IMR-90 (cell line): ENCODE measurements at regions not wholly inside any gene's neighbourhood (a gene's known extent, or its start where the extent isn't known, plus 50 kb on each side); places are given as distances from the start of the nearest gene placed in this dataset.

Experiments used
- ATAC-seq: fragments of 200-7000 bp; cut with Tn5 transposase; 2 replicates; pipeline ENCODE4 v1.9.1; 2020; ENCODE audit warnings: low read depth, mild to moderate bottlenecking, moderate library complexity
- BruUV-seq: library from RNA; stranded (reverse); fragments of 400-500 nt; replicated peaks from 2 replicates; lab custom pipeline; 2021; lab: Mats Ljungman, UMichigan
- CTCF ChIA-PET: fragments of 300-600 bp; formaldehyde crosslinking; extraction: SDS; loops from one replicate; lab custom pipeline; 2021; ENCODE audit warnings: antibody characterized with exemption; lab: Yijun Ruan, JAX
- POLR2A ChIA-PET: fragments of 300-600 bp; sonication (Branson Sonifier 250); formaldehyde crosslinking; loops from one replicate; lab custom pipeline; 2022; ENCODE audit warnings: antibody characterized with exemption; ENCODE audit not compliant: unreplicated experiment; lab: Charles Lee
- DNase-seq: peaks from one replicate; pipeline ENCODE4 v3.0.0; 2013
- H2AFZ ChIP-seq: replicated peaks from 2 replicates; pipeline ENCODE3; 2013; ENCODE audit warnings: low read length, mild to moderate bottlenecking; ENCODE audit not compliant: poor library complexity
- H2AK5ac ChIP-seq: 2 replicates; pipeline ENCODE4 v1.6.1; 2013; ENCODE audit warnings: low read depth, low read length, inconsistent platforms
- H2AK9ac ChIP-seq: replicated peaks from 2 replicates; pipeline ENCODE3; 2013; ENCODE audit warnings: mild to moderate bottlenecking, low read depth, low read length, moderate library complexity; ENCODE audit not compliant: poor library complexity
- H2BK120ac ChIP-seq: 2 replicates; pipeline ENCODE4 v1.6.1; 2013; ENCODE audit warnings: low read depth, low read length, inconsistent platforms
- H2BK15ac ChIP-seq: 3 replicates; pipeline ENCODE4 v1.6.1; 2013; ENCODE audit warnings: low read depth, low read length, inconsistent platforms
- H2BK20ac ChIP-seq: 2 replicates; pipeline ENCODE4 v1.6.1; 2013; ENCODE audit warnings: low read depth, mild to moderate bottlenecking, inconsistent platforms, low read length, moderate library complexity
- H2BK5ac ChIP-seq: 2 replicates; pipeline ENCODE4 v1.6.1; 2013; ENCODE audit warnings: mild to moderate bottlenecking, low read depth, low read length, inconsistent platforms; ENCODE audit not compliant: poor library complexity, severe bottlenecking
- H3K14ac ChIP-seq: replicated peaks from 2 replicates; pipeline ENCODE4 v1.6.1; 2013; ENCODE audit warnings: low read depth, low read length, inconsistent platforms
- H3K18ac ChIP-seq: 2 replicates; pipeline ENCODE4 v1.6.1; 2013; ENCODE audit warnings: low read depth, low read length, control low read depth
- H3K23ac ChIP-seq: 2 replicates; pipeline ENCODE4 v1.6.1; 2013; ENCODE audit warnings: low read depth, low read length, inconsistent platforms
- H3K27ac ChIP-seq: 2 replicates; pipeline ENCODE4 v1.5.1; 2013; ENCODE audit warnings: mild to moderate bottlenecking, control low read depth, low read length; ENCODE audit not compliant: insufficient read depth
- H3K27me3 ChIP-seq: 2 replicates; pipeline ENCODE4 v1.6.1; 2013; ENCODE audit warnings: low read length; ENCODE audit not compliant: control insufficient read depth, insufficient read depth
- H3K36me3 ChIP-seq: 2 replicates; pipeline ENCODE4 v1.6.1; 2013; ENCODE audit warnings: low read length, mixed read lengths; ENCODE audit not compliant: control insufficient read depth, insufficient read depth
- H3K4ac ChIP-seq: 2 replicates; pipeline ENCODE4 v1.6.1; 2013; ENCODE audit warnings: low read depth, low read length, inconsistent platforms
- H3K4me1 ChIP-seq: 2 replicates; pipeline ENCODE4 v1.6.1; 2013; ENCODE audit warnings: low read length, mixed read lengths; ENCODE audit not compliant: control insufficient read depth, insufficient read depth
- H3K4me2 ChIP-seq: 2 replicates; pipeline ENCODE4 v1.6.1; 2013; ENCODE audit warnings: low read depth, mild to moderate bottlenecking, control low read depth, low read length, moderate library complexity
- H3K4me3 ChIP-seq: 2 replicates; pipeline ENCODE4 v1.5.1; 2013; ENCODE audit warnings: low read depth, mild to moderate bottlenecking, control low read depth, low read length, moderate library complexity; ENCODE audit not compliant: insufficient read depth
- H3K56ac ChIP-seq: 2 replicates; pipeline ENCODE4 v1.6.1; 2013; ENCODE audit warnings: low read length, inconsistent platforms; ENCODE audit not compliant: insufficient read depth; ENCODE audit errors: extremely low read depth
- H3K79me1 ChIP-seq, 2 experiments: 2 replicates each; pipeline ENCODE4 v1.6.1; 2013; ENCODE audit warnings: low read length in 2 of 2, inconsistent platforms in 1 of 2, low read depth in 1 of 2
- H3K9ac ChIP-seq: 2 replicates; pipeline ENCODE4 v1.6.1; 2013; ENCODE audit warnings: low read depth, low read length, control low read depth
- H3K9me1 ChIP-seq: 2 replicates; pipeline ENCODE4 v1.6.1; 2013; ENCODE audit warnings: low read length, inconsistent platforms; ENCODE audit not compliant: insufficient read depth
- H3K9me3 ChIP-seq: 2 replicates; pipeline ENCODE4 v1.6.1; 2013; ENCODE audit warnings: low read length; ENCODE audit not compliant: control insufficient read depth, insufficient read depth
- H4K20me1 ChIP-seq: 2 replicates; pipeline ENCODE4 v1.6.1; 2013; ENCODE audit warnings: low read length, inconsistent platforms; ENCODE audit not compliant: insufficient read depth
- H4K5ac ChIP-seq: 2 replicates; pipeline ENCODE4 v1.6.1; 2013; ENCODE audit warnings: mild to moderate bottlenecking, low read depth, low read length, control low read depth
- H4K8ac ChIP-seq, 2 experiments: 2 replicates each; pipeline ENCODE4 v1.6.1; 2013; ENCODE audit warnings: low read depth in 2 of 2, low read length in 2 of 2, control low read depth in 1 of 2, inconsistent platforms in 1 of 2
- H4K91ac ChIP-seq: 2 replicates; pipeline ENCODE4 v1.6.1; 2013; ENCODE audit warnings: low read depth, low read length, inconsistent platforms; ENCODE audit not compliant: insufficient read depth
- MAFK ChIP-seq: IDR thresholded peaks from 2 replicates; pipeline ENCODE4 v1.6.1; 2012; ENCODE audit warnings: low read depth, low read length, improper control_type of control experiment
- RAD21 ChIP-seq: IDR thresholded peaks from 2 replicates; pipeline ENCODE4 v1.6.1; 2012; ENCODE audit warnings: low read length, improper control_type of control experiment
- WGBS, 2 experiments: methylation state at CpG; one replicate each; pipeline versions ENCODE4 v1.1.5 to v1.1.7; 2013; ENCODE audit warnings: missing lambda C conversion rate in 2 of 2; ENCODE audit not compliant: insufficient read length in 1 of 2; ENCODE audit errors: extremely low coverage in 2 of 2; 5-methylcytosine and 5-hydroxymethylcytosine counted together
- dilution Hi-C: fragments of 300-500 bp; cut with HindIII; formaldehyde crosslinking; loops from one replicate; pipeline ENCODE4 v1.14.3; 2018; ENCODE audit warnings: low sequenced_read_pairs; ENCODE audit not compliant: unreplicated experiment
- in situ Hi-C: fragments of 300-500 bp; cut with MboI; formaldehyde crosslinking; loops from 3 replicates; pipeline ENCODE4 v1.14.3; 2019; ENCODE audit warnings: low sequenced_read_pairs, inconsistent platforms, mixed read lengths
- intact Hi-C: fragments of 100-400 bp; cut with micrococcal nuclease; formaldehyde crosslinking; loops from 2 replicates; pipeline ENCODE4 v1.10.0; 2022

GRCh38 chr18:68098655-68099054 is 582.1 kb upstream of the DSEL start:
- Histone ChIP-seq H3K56ac (no peak overlapping the region), H3K4me1 (peaks cover 3% of the 10 kb centered on the region), H3K23ac (no peak overlapping the region), H3K4me3 (no peak overlapping the region), H4K8ac (no peak overlapping the region), H3K4ac (no peak overlapping the region), H4K5ac (no peak overlapping the region), H4K91ac (no peak overlapping the region), H3K14ac (no peak overlapping the region), H2AFZ (no peak overlapping the region), H2BK5ac (no peak overlapping the region), H3K18ac (no peak overlapping the region), H2BK20ac (no peak overlapping the region), H2BK15ac (no peak overlapping the region), H2AK9ac (no peak overlapping the region), H2BK120ac (no peak overlapping the region), H4K20me1 (no peaks in the 10 kb centered on the region), H3K4me2 (no peak overlapping the region), H2AK5ac (no peak overlapping the region), H3K27me3 (no peaks in the 10 kb centered on the region), H3K9me1 (no peaks in the 10 kb centered on the region), H3K27ac (no peak overlapping the region), H3K36me3 (no peaks in the 10 kb centered on the region), H3K79me1 (no peaks in the 10 kb centered on the region), H3K9me3 (no peaks in the 10 kb centered on the region), H3K9ac (no peak overlapping the region)
- BruUV-seq: no TSS peak
- no peak for ATAC-seq
- TF ChIP-seq MAFK (peak; percentile 62), RAD21 (no peak)
- no peak for DNase-seq
- dilution Hi-C loops (no loop called here), in situ Hi-C loops (no loop called here), intact Hi-C loops (no loop called here)
- ChIA-PET CTCF (no interaction called here), POLR2A (no interaction called here)
- WGBS, 2 experiments: no CpG with 5 or more reads among the region's 3 CpGs
